ENCODE measurements at regions not wholly inside any gene's neighbourhood (a gene's known extent, or its start where the extent isn't known, plus 50 kb on each side); places are given as distances from the start of the nearest gene placed in this dataset.

GRCh38 chr12:126488806-126489205, 1423.6 kb downstream of the AACS start:
- no peak for DNase-seq

- no peak for DNase-seq
Observed at GRCh38 chr12:126492181-126492580, 1426.9 kb downstream of the AACS start.

GRCh38 chr12:126493366-126494108, 1428.3 kb downstream of the AACS start:
- DNase-seq = no peak

GRCh38 chr12:126496201-126496600, 1431.0 kb downstream of the AACS start:
- no peak for DNase-seq

- DNase-seq = no peak
Observed at GRCh38 chr12:126506426-126507182, 1441.4 kb downstream of the AACS start.

- no peak for DNase-seq
Observed at GRCh38 chr12:126507231-126507630, 1442.0 kb downstream of the AACS start.

- DNase-seq = no peak
Observed at GRCh38 chr12:126509572-126509971, 1444.3 kb downstream of the AACS start.

- DNase-seq = no peak
Observed at GRCh38 chr12:126510630-126511029, 1445.4 kb downstream of the AACS start.

GRCh38 chr12:126512916-126513913, 1448.0 kb downstream of the AACS start:
- no peak for DNase-seq

GRCh38 chr12:126518596-126519200, 1453.5 kb downstream of the AACS start:
- no peak for DNase-seq

GRCh38 chr12:126519833-126520232, 1454.6 kb downstream of the AACS start:
- no peak for DNase-seq

GRCh38 chr12:126523891-126524290, 1458.7 kb downstream of the AACS start:
- DNase-seq = no peak

- DNase-seq = no peak
Observed at GRCh38 chr12:126534495-126534894, 1469.3 kb downstream of the AACS start.

GRCh38 chr12:126534942-126535341, 1469.7 kb downstream of the AACS start:
- DNase-seq = no peak

- no peak for DNase-seq
Observed at GRCh38 chr12:126535971-126536370, 1470.7 kb downstream of the AACS start.

GRCh38 chr12:126537961-126538530, 1472.8 kb downstream of the AACS start:
- DNase-seq = no peak

- DNase-seq = no peak
Observed at GRCh38 chr12:126538888-126539287, 1473.7 kb downstream of the AACS start.

- DNase-seq = no peak
Observed at GRCh38 chr12:126545411-126545810, 1480.2 kb downstream of the AACS start.

- peak in 1 of 6 experiments; percentile 3 for DNase-seq
Observed at GRCh38 chr12:126547905-126548304, 1482.7 kb downstream of the AACS start.

- no peak for DNase-seq
Observed at GRCh38 chr12:126551869-126552268, 1486.6 kb downstream of the AACS start.

- no peak for DNase-seq
Observed at GRCh38 chr12:126554625-126555024, 1489.4 kb downstream of the AACS start.

- no peak for DNase-seq
Observed at GRCh38 chr12:126557659-126558058, 1492.4 kb downstream of the AACS start.
